HTR-8/SVneo (cell line): ENCODE measurements at regions not wholly inside any gene's neighbourhood (a gene's known extent, or its start where the extent isn't known, plus 50 kb on each side); places are given as distances from the start of the nearest gene placed in this dataset.

Experiments used
- DNase-seq: peaks from one replicate; pipeline ENCODE4 v3.0.0; 2011; ENCODE audit warnings: low spot score, mixed read lengths; ENCODE audit not compliant: insufficient read length
- FAIRE-seq: peaks from 2 replicates; lab custom pipeline; 2011; peaks lifted over from hg19 to GRCh38; lab: Jason Lieb, UNC

DNA sequence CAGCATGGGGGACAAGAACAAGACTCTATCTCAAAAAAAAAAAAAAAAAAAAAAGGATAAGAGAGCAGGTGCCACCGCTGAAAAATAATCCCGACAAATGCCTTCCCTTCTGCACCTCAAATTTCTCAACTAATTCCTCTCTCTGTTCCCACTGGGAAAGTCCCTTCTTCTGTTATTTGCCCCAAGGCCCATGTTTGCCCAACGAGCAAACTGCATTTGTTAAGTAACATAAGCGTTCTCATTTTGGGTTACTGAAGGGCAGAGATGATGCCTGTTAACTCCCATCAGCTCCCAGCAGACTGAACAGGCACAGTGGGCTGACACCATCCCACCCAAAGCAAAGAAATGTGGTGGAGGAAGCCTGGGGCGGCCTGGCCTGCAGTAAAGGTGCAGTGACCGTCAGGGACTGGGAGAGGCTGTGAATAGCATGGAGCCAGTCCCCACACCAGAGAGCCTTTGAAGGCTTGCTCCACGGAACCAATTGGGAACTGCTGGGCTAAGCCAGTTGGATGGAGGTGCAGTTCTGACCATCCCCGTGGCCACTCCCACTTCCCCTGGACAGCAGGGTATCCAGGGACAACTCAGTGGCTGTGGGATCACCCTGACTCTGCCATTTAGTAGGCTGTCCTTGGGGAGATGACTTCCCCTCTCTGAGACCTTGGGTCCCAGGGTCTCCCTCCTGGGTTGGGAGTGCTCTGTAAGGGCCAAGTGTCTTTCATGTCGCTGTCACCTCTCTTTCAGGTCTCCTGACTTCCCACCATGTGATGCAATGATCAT lies 149.7 kb upstream of the IER5L start:
- no peak for FAIRE-seq
- no peak for DNase-seq

DNA sequence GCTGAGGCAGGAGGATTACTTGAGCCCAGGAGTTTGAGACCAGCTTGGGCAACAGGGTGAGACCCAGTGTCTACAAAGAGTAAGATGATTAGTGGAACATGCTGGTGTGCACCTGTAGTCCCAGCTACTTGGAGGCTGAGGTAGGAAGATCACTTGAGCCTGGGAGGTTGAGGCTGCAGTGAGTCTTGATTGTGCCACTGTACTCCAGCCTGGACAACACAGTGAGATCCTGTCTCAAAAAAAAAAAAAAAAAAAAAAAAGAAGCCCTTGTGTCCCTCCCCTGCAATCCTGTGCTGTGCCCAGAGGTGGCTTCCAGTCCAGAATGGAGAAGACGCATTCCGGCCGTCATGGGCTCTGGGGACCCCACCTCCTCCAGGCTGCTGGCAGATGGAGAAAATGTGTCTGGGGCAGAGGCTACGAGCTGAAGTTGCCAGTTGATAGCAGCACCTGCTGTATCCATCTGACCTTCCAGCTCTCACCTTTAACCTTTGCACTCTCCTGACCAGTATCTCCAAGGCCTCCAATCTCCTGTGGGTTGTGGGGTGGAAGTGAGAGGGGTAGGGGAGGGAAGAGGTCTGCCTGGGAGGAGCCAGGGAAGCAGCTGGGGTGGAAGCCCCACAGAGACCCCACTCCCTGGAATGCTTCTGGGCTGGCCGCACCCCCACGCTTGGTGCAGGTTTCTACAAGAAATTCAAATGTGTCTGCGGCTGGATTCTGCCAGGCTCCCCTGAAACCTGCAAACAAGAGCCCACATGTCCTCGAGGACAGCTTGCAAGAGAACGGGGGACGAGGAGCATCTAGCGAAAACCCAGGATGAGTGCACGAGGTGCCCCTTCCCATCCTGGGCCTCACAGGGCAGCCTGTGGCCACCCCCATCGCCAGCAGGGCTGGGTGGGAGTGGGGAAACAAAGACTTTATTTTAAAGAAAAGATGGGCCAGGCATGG lies 148.3 kb upstream of the IER5L start:
- no peak for FAIRE-seq
- no peak for DNase-seq

DNA sequence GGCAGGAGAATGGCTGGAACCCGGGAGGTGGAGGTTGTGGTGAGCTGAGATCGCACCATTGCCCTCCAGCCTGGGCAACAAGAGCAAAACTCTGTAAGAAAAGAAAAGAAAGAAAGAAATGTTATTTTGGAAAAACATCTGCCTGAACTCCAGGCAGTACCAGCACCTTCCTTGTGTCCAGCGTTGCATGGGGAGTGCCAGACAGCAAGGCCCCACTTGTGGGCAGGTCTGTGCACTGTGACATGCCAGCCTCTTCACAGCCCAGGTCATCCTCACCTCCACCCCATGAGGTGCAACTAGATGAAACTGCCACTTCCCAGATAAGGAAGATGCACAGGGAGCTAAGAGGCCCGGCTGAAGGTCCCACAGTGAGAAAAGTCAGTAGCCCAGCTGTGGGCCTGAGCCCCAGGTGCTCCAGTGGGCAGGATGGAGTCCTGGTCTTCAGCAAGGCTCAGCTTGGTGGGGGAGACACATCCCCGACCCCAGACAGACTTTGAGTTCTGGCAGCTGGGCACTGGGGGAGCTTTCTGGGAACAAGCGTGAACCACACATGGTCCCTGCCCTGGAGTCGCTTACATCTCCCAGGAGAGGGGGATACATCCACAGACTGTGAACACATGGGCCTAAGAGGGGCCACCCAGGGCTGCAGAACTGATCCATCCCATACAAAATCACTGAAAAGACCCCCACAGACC lies 146.9 kb upstream of the IER5L start:
- FAIRE-seq (no peak), DNase-seq (no peak)

DNA sequence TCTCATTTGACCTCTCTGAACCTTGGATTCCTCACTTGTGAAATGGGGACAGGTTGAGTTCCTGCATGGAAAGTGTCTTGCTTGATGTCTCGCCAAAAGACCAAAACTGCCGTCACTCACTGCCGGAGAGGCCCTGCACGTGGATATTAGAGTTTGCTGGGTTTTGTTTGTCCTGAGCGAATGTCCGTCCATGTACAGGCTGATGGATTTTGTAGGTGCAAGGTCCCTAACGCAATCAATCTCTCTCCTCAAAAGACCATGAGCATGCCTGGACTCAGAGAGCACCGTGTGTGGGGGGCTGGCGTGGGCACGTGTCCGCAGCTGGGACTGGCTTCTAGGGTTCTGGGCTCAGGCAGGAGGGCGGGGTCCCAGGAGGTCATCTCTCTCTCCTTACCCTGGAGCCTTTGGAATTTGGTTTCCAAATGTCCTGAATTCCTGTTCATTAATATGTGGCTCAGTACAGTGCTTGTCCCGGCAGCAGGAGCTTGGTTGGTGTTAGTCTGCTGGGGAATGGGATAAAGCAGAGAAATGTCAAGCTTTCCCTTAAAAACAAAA lies 146.0 kb upstream of the IER5L start:
- DNase-seq (no peak), FAIRE-seq (no peak)

DNA sequence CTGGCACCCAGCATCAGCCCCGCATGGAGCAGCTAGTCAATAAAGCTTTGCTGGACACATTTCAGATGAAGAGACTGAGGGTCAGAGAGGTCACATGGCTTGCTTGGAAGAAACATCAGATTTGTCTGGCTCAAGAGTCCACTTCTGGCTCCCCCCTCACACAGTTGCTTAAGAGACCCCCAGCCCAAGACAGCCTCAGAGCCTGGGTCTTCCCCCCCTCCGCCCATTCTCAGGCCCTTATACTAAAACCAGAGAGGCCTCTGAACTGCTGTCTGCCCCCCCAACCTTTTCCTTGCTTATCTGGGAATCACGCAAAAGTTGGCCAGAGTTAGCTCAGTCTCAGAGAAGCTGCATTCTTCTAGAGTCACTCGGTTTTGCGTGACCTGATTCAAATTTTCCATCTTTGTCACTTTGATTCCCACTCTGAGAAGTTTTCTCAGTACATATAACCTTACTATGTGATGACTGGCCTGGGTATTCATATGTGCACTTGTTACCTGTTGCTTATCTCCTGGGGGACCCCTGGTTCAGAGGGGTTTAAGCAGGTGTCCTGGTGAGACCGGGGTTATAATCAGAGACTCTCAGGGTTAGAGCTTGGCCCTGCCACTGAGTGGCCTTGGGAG lies 145.4 kb upstream of the IER5L start:
- DNase-seq (no peak), FAIRE-seq (no peak)

DNA sequence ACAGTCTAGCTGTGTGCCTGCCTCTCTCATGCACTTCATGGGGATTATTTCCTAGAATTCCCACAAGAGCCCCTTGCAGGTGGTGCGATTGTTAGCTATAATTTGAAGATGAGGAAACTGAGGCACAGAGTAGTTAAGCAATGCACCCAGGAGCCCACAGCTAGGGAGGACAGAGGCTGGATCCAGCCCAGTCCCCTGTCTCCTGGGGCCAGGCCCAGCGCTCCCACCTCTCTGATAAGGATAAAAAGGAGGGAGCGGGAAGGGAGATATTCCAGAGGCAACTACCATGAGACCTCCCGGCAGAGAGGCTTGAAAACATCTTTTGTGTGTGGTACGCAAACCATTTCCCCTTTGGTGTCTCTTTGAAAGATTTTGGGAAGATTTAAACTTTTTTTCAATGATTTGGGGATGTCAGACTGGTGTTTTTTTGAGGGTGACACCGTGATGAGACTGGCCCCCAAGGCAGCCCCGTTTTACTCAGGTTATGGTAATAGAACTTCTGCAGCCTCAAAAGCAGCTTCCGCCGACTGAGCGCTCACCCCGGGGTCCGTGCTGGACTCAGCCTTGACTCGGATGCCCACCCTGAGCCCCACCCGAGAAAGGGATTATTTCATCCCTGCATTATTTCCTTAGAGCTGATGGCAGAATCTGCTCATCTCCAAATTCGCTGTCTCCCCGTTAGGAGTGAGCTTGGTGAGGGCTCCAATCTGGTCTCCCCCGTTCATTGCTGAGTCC lies 144.7 kb upstream of the IER5L start:
- DNase-seq (no peak), FAIRE-seq (no peak)

DNA sequence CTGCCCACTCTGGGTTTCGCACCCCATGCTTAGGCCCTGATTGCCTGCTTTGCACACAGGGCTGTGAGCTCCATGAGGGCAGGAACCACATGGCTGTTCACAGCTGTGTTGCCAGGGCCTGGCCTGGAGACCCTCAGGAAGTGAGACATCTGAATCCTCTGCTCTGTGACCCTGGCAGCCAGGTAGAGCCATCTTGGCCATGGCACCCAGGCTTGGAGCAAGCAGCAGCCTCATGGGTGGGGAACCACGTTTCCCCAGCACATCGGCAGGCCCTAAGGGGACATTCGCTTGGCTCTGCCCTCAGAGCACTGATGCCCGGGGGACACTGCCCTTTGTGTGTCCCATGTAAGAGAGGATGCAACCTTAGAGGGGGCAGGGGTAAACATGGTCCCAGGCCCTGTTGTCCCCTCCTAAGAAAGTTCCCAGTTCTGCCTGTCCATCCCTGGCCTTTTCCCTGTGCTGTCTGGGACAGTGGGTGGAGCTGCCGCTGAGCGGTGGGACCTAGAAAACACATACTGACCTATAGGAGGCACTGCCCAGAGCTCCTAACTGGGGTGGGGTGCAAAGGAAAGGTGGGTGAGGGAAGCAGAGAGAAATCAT lies 144.1 kb upstream of the IER5L start:
- FAIRE-seq (no peak), DNase-seq (no peak)

DNA sequence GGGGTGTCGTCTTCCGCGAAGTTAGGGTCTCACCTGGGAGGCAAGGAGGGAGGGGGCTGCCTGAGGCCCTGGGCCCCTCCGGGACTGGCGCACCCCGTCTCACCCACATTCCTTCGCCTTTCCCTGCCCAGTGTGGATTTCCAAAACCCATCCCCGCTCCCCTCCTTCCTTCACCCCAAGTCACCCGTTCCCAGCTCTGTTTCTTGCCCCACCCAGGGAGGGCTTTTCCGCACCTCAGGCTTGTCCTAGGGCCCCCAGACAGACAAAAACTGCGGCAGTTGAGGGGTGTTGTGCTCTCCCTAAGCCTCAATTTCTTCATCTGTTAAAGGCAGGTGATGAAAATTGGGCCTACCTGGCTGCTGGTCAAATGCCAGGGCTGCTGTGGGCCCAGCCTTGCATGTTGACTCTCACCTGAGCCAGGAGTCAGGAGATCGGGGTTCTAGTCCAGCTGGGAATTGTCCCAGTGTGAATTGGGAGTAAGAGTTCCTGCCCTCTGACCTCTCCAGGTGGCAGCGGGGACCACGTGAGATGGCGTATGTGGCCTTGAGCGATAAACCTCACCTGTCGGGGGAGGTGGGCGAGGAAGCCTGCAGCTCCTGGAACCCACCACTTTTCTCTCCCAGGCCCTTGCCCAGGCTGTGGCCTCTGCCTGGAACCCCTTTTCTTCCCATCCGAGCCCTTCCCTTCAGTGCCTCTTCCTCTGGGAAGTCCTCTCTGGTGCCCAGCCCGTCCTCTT lies 143.4 kb upstream of the IER5L start:
- FAIRE-seq, result no peak

DNA sequence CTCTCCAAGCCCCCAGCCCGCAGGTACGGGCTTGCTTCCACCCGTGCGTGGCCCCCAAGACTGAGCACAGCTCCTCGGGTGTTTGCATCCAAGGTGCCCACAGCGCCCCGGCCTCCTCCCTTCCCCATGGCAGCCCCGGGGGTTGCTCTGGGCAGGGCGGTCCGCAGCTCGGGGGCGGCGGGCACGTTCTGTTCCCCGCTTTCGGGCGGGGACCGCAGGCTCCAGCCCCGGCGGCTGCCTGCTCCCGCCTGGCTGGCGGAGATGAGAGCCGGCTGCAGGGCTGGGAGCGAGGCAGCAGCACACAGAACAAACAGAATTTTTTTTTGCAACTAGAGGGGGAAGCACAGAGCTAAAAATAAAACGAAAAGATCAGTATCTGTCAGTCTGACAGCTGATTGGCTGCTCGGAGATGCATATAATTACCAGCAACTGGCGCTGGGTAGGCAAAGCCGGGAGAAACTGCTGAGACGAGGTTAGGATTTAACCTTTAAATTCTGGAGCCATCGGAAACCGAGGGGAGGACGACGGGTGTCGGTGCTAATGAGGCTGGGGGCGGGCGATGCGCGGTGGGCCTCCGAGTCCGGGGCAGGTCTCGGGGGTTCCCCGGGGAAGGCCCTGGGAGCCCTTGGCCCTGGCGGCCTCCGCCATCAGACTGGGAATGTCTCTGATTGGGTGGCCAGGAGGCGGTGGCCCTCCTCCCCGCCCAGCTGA lies 142.7 kb upstream of the IER5L start:
- peak; percentile 35 for DNase-seq

More for the DNA sequence above, 143.4 kb upstream of the IER5L start:
- no peak for DNase-seq

DNA sequence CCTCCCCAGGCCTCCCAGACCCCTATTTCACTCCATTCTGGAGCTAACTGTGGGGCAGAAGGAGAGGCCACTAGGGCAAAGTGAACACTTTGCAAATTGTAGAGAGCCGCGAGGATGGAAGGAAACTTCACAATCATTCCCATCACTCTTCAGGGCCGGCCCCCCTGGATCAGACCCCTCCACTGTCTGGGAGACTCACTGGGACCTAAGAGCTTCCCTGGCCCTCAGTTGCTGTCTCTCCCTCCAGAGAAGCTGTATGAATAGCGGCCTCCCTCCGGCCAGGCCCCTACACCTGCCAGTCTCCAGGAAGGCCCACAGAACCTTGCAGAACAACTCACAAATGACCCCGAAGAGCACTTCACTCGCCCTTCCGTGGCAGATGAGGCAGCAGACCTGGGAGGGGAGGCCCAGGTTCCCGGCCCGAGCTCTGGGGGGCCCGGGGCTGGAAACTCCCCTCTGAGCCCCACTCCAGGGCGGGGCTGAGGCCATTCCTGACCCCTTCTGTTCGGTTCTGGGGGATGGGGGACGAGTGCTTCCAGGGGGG lies 141.9 kb upstream of the IER5L start:
- DNase-seq (no peak), FAIRE-seq (no peak)

More for the DNA sequence above, 142.7 kb upstream of the IER5L start:
- FAIRE-seq, result no peak

DNA sequence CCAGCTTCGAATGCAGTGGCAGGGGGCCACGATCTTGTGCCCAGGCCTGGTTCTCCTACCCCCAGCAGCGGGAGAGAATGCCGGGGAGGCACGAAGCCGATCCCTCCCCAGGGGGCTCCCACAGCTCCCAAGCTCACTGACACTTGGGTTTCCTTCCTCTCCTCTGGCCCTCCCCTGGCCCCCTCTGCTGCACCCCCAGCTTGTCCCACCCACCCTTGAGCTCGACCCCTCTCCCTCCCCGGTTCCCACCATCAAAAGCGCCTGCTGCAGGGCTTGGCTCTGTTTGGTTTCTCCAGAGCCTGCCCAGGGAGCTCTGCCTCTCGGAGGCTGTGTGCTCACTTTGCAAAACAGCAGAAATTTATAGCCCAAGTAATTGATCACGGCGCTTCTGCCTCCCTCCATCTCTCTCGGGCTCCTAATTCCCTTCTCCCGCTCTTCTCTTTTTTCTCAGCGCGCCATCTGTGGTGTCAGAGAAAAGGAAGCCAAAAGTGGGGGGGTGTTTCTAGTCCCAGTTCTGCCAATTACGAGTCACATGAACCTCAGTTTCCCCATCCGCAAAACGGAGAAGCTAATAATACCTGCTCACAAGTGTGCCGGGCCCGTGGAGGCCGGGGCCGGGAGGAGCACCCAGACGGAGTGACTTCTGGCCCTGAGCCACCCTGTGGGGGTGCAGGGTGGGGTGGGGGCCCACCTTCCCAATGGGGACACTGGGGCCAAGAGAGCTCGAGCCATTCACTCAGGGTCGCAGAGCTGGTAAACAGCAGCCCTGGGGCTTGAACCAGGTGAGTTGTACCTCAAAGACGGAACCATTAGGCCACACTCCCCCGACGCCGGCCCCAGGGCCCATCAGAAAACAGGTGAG lies 141.2 kb upstream of the IER5L start:
- FAIRE-seq (no peak), DNase-seq (no peak)

DNA sequence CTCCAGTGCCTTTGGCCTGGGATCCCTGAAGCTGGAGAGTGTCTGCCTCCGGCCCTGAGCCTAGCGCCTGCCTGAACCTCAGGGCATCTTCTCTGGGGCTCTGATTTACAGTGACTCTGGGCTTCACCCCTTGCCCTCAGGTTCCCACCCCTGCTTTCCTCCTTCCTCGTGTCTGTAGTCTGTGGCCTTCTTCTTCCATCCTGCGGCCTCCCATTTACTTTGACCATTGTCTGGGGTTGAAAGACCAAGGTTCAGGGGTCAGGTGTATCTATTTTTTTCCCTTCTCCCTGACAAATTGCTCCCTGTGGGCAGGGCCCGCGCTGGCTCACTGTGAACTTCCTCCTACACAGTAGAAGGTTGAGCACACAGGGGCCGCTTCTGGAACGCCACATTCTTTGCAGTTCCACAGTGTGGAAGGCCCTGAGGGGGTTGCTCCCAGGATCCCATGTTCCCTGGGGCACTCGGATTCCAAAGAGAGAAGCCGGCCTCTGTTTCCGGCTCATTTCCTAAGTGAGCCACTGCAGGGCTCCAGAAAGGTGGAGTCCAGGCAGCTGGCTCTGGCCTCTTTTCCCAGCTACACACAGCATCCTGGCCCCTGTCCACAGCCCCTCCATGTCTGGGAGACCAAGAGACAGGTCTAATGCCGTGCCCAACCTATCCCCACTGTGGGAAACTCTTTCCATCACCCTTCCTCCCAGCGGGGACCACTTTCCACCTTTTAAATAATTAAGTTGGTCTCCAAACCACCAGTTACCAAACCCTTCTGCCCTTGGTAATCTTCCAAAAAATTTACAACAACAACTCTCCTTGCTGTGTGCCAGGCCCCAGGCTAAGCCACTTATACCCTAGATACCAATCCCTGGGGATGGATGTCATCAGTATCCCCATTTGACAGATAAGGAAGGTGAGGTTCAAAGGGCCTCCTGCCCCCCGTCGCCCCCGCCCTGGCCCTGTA lies 140.3 kb upstream of the IER5L start:
- DNase-seq, result no peak
- FAIRE-seq, result no peak

DNA sequence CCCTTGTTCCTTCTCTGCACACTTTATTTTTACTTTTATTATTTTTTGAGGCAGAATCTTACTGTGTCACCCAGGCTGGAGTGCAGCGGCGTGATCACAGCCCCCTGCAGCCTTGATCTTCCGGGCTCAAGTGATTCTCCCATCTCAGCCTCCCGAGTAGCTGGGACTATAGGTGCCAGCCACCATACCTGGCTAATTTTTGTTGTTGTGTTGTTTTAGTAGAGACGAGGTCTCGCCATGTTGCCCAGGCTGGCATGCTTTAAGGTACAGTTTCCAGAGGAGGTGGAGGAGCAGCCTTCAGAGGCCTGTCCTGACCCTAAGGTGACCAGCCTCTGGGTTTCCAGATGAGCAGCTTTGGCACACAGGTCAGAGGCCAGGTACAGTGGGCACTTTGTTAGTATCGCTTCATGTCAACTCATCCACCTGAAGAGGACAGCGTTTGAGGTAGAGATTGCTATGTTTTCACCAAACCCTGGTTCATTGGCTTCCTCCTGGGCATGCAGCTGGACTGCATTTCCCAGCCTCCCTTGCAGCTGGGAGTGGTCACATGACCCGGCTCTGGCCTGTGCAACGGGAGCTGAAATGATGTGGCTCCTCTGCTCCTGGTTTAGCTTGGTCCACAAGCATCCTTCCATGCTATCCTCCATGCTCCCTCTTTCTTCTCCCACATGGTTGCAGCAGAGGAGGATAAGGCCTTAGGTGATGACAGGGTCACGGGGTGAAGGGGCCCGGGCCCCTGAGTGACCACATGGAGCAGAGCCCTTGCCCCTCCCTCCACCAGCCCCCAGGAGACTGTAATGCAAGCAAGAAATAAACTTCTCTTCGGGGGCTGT lies 139.3 kb upstream of the IER5L start:
- DNase-seq (no peak), FAIRE-seq (peak; percentile 23)

DNA sequence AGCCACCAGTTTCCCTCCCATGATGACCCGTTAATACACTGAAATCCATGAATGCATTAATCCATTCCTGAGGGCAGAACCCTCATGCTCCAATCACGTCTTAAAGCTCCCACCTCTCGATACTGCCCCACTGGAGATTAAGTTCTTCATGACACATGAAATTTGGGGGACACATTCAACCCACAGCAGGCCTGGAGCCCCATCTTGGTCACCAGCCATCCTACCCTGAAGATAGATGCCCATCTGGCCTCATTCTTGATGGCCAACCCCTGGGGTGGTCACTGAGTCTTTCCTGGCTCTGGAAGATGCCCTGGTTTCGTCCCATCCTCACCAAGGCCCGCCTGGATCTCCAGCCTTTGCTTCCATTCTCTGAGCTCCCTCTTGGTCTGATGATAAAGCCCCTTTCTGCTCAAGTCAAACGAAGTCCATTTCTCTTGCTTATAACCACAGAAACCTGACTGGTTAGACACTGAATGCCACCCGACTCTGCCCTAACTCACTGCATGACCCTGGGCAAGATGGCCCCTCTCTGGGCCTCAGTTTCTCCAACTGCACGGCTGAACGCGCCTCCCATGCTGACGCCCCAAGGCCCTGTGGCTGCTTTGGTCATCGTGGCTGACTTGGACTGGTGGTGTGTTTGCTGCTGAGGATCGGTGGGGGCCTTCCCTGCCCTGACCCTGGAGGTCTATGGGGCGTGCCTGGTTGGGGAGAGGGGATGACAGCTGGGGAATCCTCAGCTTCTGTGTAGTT lies 138.4 kb upstream of the IER5L start:
- no peak for DNase-seq
- FAIRE-seq, result no peak
